Frontal cortex (tissue), 3 donors: ENCODE measurements at regions not wholly inside any gene's neighbourhood (a gene's known extent, or its start where the extent isn't known, plus 50 kb on each side); places are given as distances from the start of the nearest gene placed in this dataset.

ENCODE experiments used
- DNase-seq, 2 donors: peaks; one replicate each; pipeline ENCODE4 v3.0.0; 2012; ENCODE audit warnings: low spot score in 2 of 2
- FAIRE-seq: peaks from 2 replicates; lab custom pipeline; 2012; peaks lifted over from hg19 to GRCh38; lab: Jason Lieb, UNC
- donor health status: control.
- donor health status: control.
- donor health status: control.

GRCh38 chr20:50256577-50256976 is 65.9 kb downstream of the CEBPB start:
- DNase-seq (no peak), FAIRE-seq (no peak)

- no peak for DNase-seq
- FAIRE-seq: no peak
These were observed 67.2 kb downstream of the CEBPB start for GRCh38 chr20:50257860-50258259.

GRCh38 chr20:50258790-50259483 is 68.3 kb downstream of the CEBPB start:
- no peak for DNase-seq
- FAIRE-seq: no peak

- no peak for FAIRE-seq
These were observed 69.3 kb downstream of the CEBPB start for GRCh38 chr20:50259705-50260478.

GRCh38 chr20:50260479-50261221 is 70.0 kb downstream of the CEBPB start:
- DNase-seq (no peak), FAIRE-seq (no peak)

More at GRCh38 chr20:50259705-50260478, 69.3 kb downstream of the CEBPB start:
- no peak for DNase-seq

- FAIRE-seq (no peak), DNase-seq (no peak)
These were observed 71.0 kb downstream of the CEBPB start for GRCh38 chr20:50261471-50262212.

- FAIRE-seq: no peak
- no peak for DNase-seq
These were observed 73.2 kb downstream of the CEBPB start for GRCh38 chr20:50263831-50264230.

- FAIRE-seq (no peak), DNase-seq (no peak)
These were observed 74.0 kb downstream of the CEBPB start for GRCh38 chr20:50264534-50265145.

- DNase-seq (no peak), FAIRE-seq (no peak)
These were observed 74.8 kb downstream of the CEBPB start for GRCh38 chr20:50265245-50265946.

GRCh38 chr20:50266293-50267040 is 75.8 kb downstream of the CEBPB start:
- FAIRE-seq (no peak), DNase-seq (no peak)

- no peak for DNase-seq
These were observed 76.6 kb downstream of the CEBPB start for GRCh38 chr20:50267041-50267865.

GRCh38 chr20:50267866-50268219 is 77.2 kb downstream of the CEBPB start:
- DNase-seq: no peak
- FAIRE-seq: no peak

More at GRCh38 chr20:50267041-50267865, 76.6 kb downstream of the CEBPB start:
- no peak for FAIRE-seq

- DNase-seq: no peak
- no peak for FAIRE-seq
These were observed 78.7 kb downstream of the CEBPB start for GRCh38 chr20:50269091-50270033.

GRCh38 chr20:50270034-50270395 is 79.4 kb downstream of the CEBPB start:
- no peak for FAIRE-seq
- DNase-seq: no peak

GRCh38 chr20:50270569-50270968 is 79.9 kb downstream of the CEBPB start:
- DNase-seq (no peak), FAIRE-seq (no peak)

- FAIRE-seq (no peak), DNase-seq (no peak)
These were observed 80.5 kb downstream of the CEBPB start for GRCh38 chr20:50271176-50271575.

GRCh38 chr20:50271612-50272011 is 81.0 kb downstream of the CEBPB start:
- FAIRE-seq: no peak
- no peak for DNase-seq
